AG10803 (cell line): ENCODE measurements at regions not wholly inside any gene's neighbourhood (a gene's known extent, or its start where the extent isn't known, plus 50 kb on each side); places are given as distances from the start of the nearest gene placed in this dataset.

ENCODE experiments used
- DNase-seq: peaks from one replicate; pipeline ENCODE4 v3.0.0; 2010; ENCODE audit warnings: low read depth
- H3K4me3 ChIP-seq: 2 replicates; pipeline ENCODE4 v1.5.1; 2011; ENCODE audit warnings: mild to moderate bottlenecking, low read length, control low read depth
- CTCF ChIP-seq: conservative IDR thresholded peaks from 2 replicates; pipeline ENCODE4 v1.5.1; 2011; ENCODE audit warnings: mild to moderate bottlenecking, low read length, control low read depth, inconsistent platforms

GRCh38 chr12:29957835-29958234 lies 174.1 kb upstream of the TMTC1 start:
- H3K4me3 ChIP-seq: no peak overlapping the region
- DNase-seq: no peak
- no peak for TF ChIP-seq CTCF

- no peak for TF ChIP-seq CTCF
- no peak for DNase-seq
- H3K4me3 ChIP-seq: no peak overlapping the region
Measured at GRCh38 chr12:29945904-29946303, 162.2 kb upstream of the TMTC1 start.

GRCh38 chr12:29944269-29945000 lies 160.7 kb upstream of the TMTC1 start:
- no peak overlapping the region for H3K4me3 ChIP-seq
- DNase-seq: no peak
- no peak for TF ChIP-seq CTCF

GRCh38 chr12:29943683-29944082 lies 159.9 kb upstream of the TMTC1 start:
- no peak for DNase-seq
- H3K4me3 ChIP-seq: no peak overlapping the region
- TF ChIP-seq CTCF: no peak

GRCh38 chr12:29940811-29941210 lies 157.1 kb upstream of the TMTC1 start:
- H3K4me3 ChIP-seq: no peak overlapping the region
- no peak for TF ChIP-seq CTCF
- DNase-seq: no peak

- no peak for TF ChIP-seq CTCF
- H3K4me3 ChIP-seq: no peak overlapping the region
- no peak for DNase-seq
Measured at GRCh38 chr12:29930503-29930902, 146.8 kb upstream of the TMTC1 start.

GRCh38 chr12:29929295-29929694 lies 145.6 kb upstream of the TMTC1 start:
- no peak for DNase-seq
- H3K4me3 ChIP-seq: no peak overlapping the region
- TF ChIP-seq CTCF: no peak
